ENCODE measurements at regions not wholly inside any gene's neighbourhood (a gene's known extent, or its start where the extent isn't known, plus 50 kb on each side); places are given as distances from the start of the nearest gene placed in this dataset.

GRCh38 chr11:31997955-31998354 lies 92.9 kb upstream of the RCN1 start:
- DNase-seq, result no peak

GRCh38 chr11:31996159-31996881 lies 94.6 kb upstream of the RCN1 start:
- no peak for DNase-seq

GRCh38 chr11:31995525-31996094 lies 95.3 kb upstream of the RCN1 start:
- no peak for DNase-seq

- no peak for DNase-seq
Observed at GRCh38 chr11:31995032-31995431, 95.8 kb upstream of the RCN1 start.

- no peak for DNase-seq
Observed at GRCh38 chr11:31987118-31988005, 103.5 kb upstream of the RCN1 start.

- DNase-seq, result no peak
Observed at GRCh38 chr11:31986201-31986889, 104.5 kb upstream of the RCN1 start.

- no peak for DNase-seq
Observed at GRCh38 chr11:31981457-31981856, 109.4 kb upstream of the RCN1 start.

GRCh38 chr11:31977343-31977742 lies 113.5 kb upstream of the RCN1 start:
- no peak for DNase-seq

GRCh38 chr11:31974366-31975136 lies 116.3 kb upstream of the RCN1 start:
- DNase-seq, result no peak

- no peak for DNase-seq
Observed at GRCh38 chr11:31973172-31973571, 117.7 kb upstream of the RCN1 start.

- no peak for DNase-seq
Observed at GRCh38 chr11:31972623-31973022, 118.3 kb upstream of the RCN1 start.

- DNase-seq, result no peak
Observed at GRCh38 chr11:31969359-31969702, 121.5 kb upstream of the RCN1 start.

- DNase-seq, result no peak
Observed at GRCh38 chr11:31968461-31969358, 122.2 kb upstream of the RCN1 start.

- DNase-seq, result no peak
Observed at GRCh38 chr11:31967404-31968130, 123.3 kb upstream of the RCN1 start.

- no peak for DNase-seq
Observed at GRCh38 chr11:31966846-31967245, 124.0 kb upstream of the RCN1 start.

- DNase-seq, result no peak
Observed at GRCh38 chr11:31964181-31964580, 126.7 kb upstream of the RCN1 start.

- no peak for DNase-seq
Observed at GRCh38 chr11:31960126-31960525, 130.7 kb upstream of the RCN1 start.

- no peak for DNase-seq
Observed at GRCh38 chr11:31959716-31960115, 131.2 kb upstream of the RCN1 start.

- peak; percentile 60 for DNase-seq
Observed at GRCh38 chr11:31958076-31958735, 132.7 kb upstream of the RCN1 start.

- DNase-seq, result no peak
Observed at GRCh38 chr11:31957674-31958073, 133.2 kb upstream of the RCN1 start.
